ENCODE measurements at regions not wholly inside any gene's neighbourhood (a gene's known extent, or its start where the extent isn't known, plus 50 kb on each side); places are given as distances from the start of the nearest gene placed in this dataset.
"Not testable (repeated sequence)": the region's sequence is repeated elsewhere in the genome, so short reads cannot be mapped to it uniquely, and the experiment has no call there.

DNA sequence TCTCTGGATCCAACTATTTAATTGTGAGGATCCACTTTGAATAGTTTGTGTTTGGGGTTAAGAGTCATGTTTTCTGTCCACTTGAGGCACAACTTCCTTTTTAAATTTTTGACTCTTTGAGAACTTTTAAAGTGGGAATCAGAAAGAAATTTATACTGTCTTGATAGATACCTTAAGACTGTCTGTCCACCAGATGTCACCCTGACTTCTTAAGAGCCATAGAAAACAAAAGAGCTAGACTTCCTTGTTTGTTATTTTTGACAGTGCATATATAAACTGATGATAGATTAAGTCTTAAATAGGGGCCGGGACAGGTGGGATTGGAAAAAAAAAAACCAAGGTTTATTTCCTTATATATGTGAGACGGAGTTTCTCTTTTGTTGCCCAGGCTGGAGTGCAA lies 52.1 kb upstream of the WDR72 start:
- TF ChIP-seq, protein P1, sequence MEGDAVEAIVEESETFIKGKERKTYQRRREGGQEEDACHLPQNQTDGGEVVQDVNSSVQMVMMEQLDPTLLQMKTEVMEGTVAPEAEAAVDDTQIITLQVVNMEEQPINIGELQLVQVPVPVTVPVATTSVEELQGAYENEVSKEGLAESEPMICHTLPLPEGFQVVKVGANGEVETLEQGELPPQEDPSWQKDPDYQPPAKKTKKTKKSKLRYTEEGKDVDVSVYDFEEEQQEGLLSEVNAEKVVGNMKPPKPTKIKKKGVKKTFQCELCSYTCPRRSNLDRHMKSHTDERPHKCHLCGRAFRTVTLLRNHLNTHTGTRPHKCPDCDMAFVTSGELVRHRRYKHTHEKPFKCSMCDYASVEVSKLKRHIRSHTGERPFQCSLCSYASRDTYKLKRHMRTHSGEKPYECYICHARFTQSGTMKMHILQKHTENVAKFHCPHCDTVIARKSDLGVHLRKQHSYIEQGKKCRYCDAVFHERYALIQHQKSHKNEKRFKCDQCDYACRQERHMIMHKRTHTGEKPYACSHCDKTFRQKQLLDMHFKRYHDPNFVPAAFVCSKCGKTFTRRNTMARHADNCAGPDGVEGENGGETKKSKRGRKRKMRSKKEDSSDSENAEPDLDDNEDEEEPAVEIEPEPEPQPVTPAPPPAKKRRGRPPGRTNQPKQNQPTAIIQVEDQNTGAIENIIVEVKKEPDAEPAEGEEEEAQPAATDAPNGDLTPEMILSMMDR (IDR thresholded peaks at IDR 0.05) = peak; percentile 54
- no peaks in the 10 kb centered on the region for H3K4me1 Mint-ChIP-seq (ENCODE audit: unreplicated experiment)
- no peak overlapping the region for H3K27ac Mint-ChIP-seq (ENCODE audit: unreplicated experiment)

GRCh38 chr15:53810306-53810705 lies 50.8 kb upstream of the WDR72 start:
- H3K27me3 Mint-ChIP-seq (ENCODE audit: unreplicated experiment); H3K27ac Mint-ChIP-seq (ENCODE audit: unreplicated experiment); H3K4me1 Mint-ChIP-seq (ENCODE audit: unreplicated experiment); H3K4me3 Mint-ChIP-seq (ENCODE audit: unreplicated experiment); H3K9me3 Mint-ChIP-seq (ENCODE audit: unreplicated experiment); DNase-seq (ENCODE audit: extremely low spot score, unreplicated experiment); H3K36me3 Mint-ChIP-seq (ENCODE audit: unreplicated experiment): not testable (repeated sequence)

More for the DNA sequence above, 52.1 kb upstream of the WDR72 start:
- peaks cover 5% of the 10 kb centered on the region for H3K27me3 Mint-ChIP-seq (ENCODE audit: unreplicated experiment)
- no peaks in the 10 kb centered on the region for H3K36me3 Mint-ChIP-seq (ENCODE audit: unreplicated experiment)
- no peak for DNase-seq (ENCODE audit: extremely low spot score, unreplicated experiment)
- no peak overlapping the region for H3K4me3 Mint-ChIP-seq (ENCODE audit: unreplicated experiment)
- no peaks in the 10 kb centered on the region for H3K9me3 Mint-ChIP-seq (ENCODE audit: unreplicated experiment)

All from osteocyte (in vitro differentiated cells).